ENCODE measurements at regions not wholly inside any gene's neighbourhood (a gene's known extent, or its start where the extent isn't known, plus 50 kb on each side); places are given as distances from the start of the nearest gene placed in this dataset.

DNA sequence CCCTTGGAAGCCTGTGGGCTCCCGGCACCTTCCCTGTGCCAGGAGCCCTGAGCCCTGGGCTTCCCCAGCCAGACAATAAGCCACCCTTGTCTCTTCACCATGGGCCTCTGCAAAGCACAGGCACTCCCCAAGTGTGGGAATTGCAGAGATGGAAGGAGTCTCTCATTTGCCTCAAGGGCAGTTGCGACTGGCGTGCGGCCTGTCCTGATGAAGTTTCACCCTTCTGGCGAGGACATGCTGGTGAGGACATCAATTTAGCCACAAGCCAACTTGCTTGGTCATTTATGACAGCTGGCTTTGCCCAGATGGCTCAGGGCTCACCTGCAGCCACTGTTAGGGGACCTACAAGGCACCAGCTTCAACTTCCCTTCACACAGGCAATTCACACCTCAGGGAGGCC, 180.2 kb downstream of the ANAPC1 start:
- DNase-seq: no peak

GRCh38 chr2:111704246-111704645, 179.7 kb downstream of the ANAPC1 start:
- no peak for DNase-seq

- DNase-seq: no peak
These were observed 178.8 kb downstream of the ANAPC1 start for GRCh38 chr2:111705239-111705638.

DNA sequence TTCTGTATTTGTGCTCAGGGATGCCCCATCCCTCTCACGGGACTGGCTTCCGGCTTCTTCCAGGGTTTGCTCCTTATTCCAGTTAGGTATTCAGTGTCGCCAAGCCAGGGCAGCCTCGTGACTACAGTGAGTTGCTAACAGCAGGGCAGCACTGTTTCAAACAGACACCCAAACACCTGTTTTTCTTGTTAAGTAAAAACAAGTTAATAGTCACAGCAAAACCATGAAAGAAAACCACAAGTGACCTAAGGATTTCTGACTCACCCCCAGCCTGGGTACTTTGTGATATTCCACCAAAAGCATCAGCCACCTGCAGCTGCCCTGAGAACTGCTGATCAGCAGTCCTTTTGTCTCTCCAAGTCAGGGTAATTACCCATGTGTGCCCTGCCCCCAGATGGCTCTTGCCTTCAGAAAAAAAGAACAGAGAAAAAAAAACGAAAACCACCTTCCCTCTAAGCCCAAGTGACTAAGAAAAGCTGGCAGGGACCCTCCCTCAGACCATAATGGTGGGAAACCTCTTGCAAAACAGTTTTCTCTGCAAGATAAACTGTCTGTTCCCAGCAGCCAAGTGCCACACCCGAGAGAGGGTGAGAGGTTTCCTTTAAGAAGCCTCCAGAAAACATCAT, 178.2 kb downstream of the ANAPC1 start:
- peak; percentile 62 to 72 for DNase-seq

GRCh38 chr2:111706481-111707001, 177.5 kb downstream of the ANAPC1 start:
- no peak for DNase-seq

GRCh38 chr2:111707700-111708099, 176.3 kb downstream of the ANAPC1 start:
- no peak for DNase-seq

- no peak for DNase-seq
These were observed 175.4 kb downstream of the ANAPC1 start for GRCh38 chr2:111708476-111709180.

- no peak for DNase-seq
These were observed 174.7 kb downstream of the ANAPC1 start for GRCh38 chr2:111709321-111709720.

DNA sequence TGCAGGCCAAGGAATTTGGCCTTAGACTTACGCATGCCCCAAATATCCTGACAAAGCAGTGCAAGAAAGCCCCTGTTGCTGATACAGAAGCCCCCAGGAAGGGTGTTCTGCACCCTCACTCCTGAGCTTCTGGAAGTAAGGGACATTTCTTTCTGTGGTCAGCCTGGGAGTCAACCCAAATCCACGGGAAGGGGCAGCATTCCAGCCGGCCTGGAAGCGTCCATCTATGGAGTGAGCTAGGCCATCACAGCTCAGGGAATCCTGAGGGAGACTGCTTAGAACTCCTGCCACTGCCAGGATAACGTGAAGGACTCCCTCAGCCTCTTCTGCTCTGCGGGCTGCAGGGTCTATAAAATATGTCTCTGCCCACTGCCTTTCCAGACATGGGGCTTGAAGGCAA, 173.9 kb downstream of the ANAPC1 start:
- no peak for DNase-seq

- DNase-seq: no peak
These were observed 173.4 kb downstream of the ANAPC1 start for GRCh38 chr2:111710613-111711012.

- no peak for DNase-seq
These were observed 172.7 kb downstream of the ANAPC1 start for GRCh38 chr2:111711270-111711669.

DNA sequence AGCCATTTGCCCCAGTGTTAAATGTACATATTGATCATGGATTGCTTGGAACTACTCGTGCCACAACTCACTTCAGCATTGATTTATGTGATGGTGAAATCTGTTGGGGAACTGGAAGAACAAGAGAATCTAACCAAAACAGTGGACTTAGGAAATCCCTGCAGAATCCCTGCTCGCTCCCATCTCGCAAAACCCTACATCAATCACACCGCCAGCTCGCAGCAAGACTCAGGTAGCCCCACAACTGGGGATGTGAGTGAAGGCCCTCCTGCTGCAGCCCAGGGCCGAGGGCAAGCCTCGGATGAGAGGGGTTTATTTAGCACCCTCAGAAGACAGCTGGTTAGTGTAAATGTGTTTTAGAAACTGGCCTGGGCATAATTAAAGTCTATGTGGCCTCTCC, 171.6 kb downstream of the ANAPC1 start:
- DNase-seq: no peak

- DNase-seq: no peak
These were observed 171.0 kb downstream of the ANAPC1 start for GRCh38 chr2:111712940-111713515.

DNA sequence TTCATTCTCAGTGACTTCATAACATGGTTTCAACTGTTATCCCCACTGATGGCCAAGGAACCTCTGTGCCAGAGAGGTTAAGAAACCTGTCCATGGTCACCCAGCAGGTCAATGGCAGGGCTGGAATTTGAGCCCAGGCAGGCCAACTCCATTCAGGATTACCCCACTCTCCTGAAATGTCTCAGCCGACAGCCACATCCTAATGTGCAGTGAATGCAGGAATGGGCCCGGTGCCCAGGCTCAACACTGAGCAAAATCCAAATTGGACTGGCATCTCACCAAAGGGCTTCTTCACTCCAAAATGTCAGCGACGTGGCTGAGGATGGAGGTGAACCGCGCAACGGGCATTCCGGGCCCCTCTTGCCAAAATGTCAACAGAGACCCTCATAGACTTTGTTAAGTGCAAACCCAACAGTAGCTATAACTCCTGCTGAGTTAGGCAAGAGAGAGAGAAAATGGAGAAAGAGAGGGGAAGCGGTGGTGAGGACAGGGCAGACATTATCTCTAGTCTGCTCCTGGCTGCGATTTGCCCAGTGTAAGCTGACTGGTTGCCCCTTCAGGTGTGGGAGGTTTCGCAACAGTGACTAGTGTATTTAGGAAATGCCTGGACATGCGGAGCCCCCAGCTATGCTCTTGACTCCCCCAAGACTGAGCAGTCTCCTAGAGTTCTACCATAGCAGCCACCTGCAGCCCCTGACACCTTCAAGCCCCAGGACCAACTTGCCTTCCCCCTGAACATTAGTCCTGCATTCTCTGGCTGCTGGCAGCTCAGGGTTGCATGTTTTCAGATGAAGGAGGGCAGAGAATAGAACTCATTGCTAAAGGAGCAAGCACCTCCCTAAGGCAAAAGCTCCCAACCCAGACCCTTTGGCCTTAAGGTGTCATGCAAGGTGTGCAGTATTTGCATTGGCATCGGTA, 167.7 kb downstream of the ANAPC1 start:
- no peak for DNase-seq

GRCh38 chr2:111716905-111717775, 166.9 kb downstream of the ANAPC1 start:
- DNase-seq: no peak
